Adrenal gland (tissue), 5 donors: ENCODE measurements at regions not wholly inside any gene's neighbourhood (a gene's known extent, or its start where the extent isn't known, plus 50 kb on each side); places are given as distances from the start of the nearest gene placed in this dataset.

Experiments
- CTCF ChIP-seq, 6 experiments: fragments of 450-650 bp in 4 of 6; fragments of 200-600 bp in 2 of 6; sonication (generic) in 1 of 6; IDR thresholded peaks; 1 replicate in 5 of 6; 2 replicates in 1 of 6; pipeline versions ENCODE4 v1.5.1 to v1.8.0; 2016 to 2021; ENCODE audit warnings: antibody characterized with exemption in 6 of 6, mild to moderate bottlenecking in 2 of 6, moderate library complexity in 1 of 6
- POLR2A ChIP-seq, 2 donors: fragments of 450-650 bp; IDR thresholded peaks; one replicate each; pipeline ENCODE4 v1.6.1; 2017; ENCODE audit warnings: antibody characterized with exemption in 2 of 2, mild to moderate bottlenecking in 2 of 2, moderate library complexity in 1 of 2
- donor health status: DM: no; HTN: no; CAD: no.

DNA sequence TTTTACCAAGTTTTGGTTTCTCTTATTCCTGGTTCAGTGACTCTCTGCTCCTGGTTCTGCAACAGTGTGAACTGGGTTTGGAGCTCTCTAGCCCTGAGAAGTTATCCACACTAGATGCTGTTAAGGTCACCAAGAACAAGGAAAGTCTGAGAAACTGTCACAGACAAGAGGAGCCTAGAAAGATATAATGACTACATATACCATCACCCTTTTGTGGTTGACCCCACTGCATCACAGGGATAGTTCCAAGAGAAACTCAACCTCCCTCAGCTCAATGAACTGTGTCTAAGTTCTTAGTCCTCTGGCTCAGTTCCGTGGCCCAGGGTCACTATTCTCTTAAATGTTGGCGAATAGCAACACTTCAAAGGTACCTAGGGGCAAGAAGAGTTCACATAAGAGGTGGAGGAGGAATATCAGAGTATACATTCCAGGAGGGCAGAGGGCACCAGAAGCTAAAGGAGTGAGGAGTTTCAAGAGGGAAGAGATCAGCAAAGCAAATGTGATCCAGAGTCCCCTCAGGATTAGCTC is 171.5 kb downstream of the BUB3 start:
- TF ChIP-seq CTCF (IDR thresholded peaks at IDR 0.05) = no peak
- no peak for TF ChIP-seq POLR2A (IDR thresholded peaks at IDR 0.05)
